Esophagus squamous epithelium (tissue), 4 donors: ENCODE measurements at regions not wholly inside any gene's neighbourhood (a gene's known extent, or its start where the extent isn't known, plus 50 kb on each side); places are given as distances from the start of the nearest gene placed in this dataset.

ENCODE experiments used
- CTCF ChIP-seq, 6 experiments: fragments of 450-650 bp in 4 of 6; fragments of 200-600 bp in 2 of 6; sonication (generic) in 2 of 6; IDR thresholded peaks; one replicate each; pipeline ENCODE4 v1.5.1; 2016 to 2019; ENCODE audit warnings: antibody characterized with exemption in 6 of 6, mild to moderate bottlenecking in 4 of 6, moderate library complexity in 4 of 6
- POLR2A ChIP-seq, 4 donors: fragments of 450-650 bp; IDR thresholded peaks; one replicate each; pipeline ENCODE4 v1.6.1; 2017; ENCODE audit warnings: antibody characterized with exemption in 4 of 4, mild to moderate bottlenecking in 4 of 4, moderate library complexity in 3 of 4

DNA sequence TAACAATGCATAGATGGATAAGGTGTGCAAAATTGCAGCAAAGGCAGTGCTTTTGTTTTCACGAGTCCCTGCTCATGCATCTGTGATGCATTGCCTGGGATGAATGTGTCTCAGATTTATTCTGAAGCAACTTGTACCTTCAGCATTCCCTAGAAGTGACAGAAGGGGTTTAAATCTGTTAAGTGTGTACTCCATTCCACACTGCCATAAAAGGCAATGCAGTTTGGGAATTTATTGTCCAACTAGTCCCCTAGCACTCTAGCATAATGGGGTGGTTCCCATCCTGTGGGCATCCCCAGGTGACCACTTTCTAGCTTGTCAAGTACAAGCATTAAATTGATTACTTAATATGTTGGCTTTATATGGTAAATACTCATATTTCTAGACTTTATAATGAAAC, 306.5 kb upstream of the CBLB start:
- no peak for TF ChIP-seq CTCF (IDR thresholded peaks at IDR 0.05)
- TF ChIP-seq POLR2A (IDR thresholded peaks at IDR 0.05) = no peak
